Stimulated activated CD4-positive, alpha-beta T cell treated with anti-CD3 and anti-CD28 coated beads, Interleukin-2, amount 100 ng/mL, for 24 hours (primary cell): ENCODE measurements at regions not wholly inside any gene's neighbourhood (a gene's known extent, or its start where the extent isn't known, plus 50 kb on each side); places are given as distances from the start of the nearest gene placed in this dataset.
"Not testable (repeated sequence)": the region's sequence is repeated elsewhere in the genome, so short reads cannot be mapped to it uniquely, and the experiment has no call there.

Experiments
- DNase-seq, 2 donors: peaks; one replicate each; pipeline ENCODE4 v3.0.0-alpha.2; 2020

- no peak for DNase-seq
These were observed 128.1 kb upstream of the HPF1 start for GRCh38 chr4:169885893-169886292.

GRCh38 chr4:169881769-169882168 is 124.0 kb upstream of the HPF1 start:
- no peak for DNase-seq

GRCh38 chr4:169870507-169870906 is 112.8 kb upstream of the HPF1 start:
- DNase-seq = no peak

- DNase-seq = no peak
These were observed 111.7 kb upstream of the HPF1 start for GRCh38 chr4:169869490-169869889.

- DNase-seq = no peak
These were observed 103.8 kb upstream of the HPF1 start for GRCh38 chr4:169861593-169861992.

- DNase-seq = no peak
These were observed 101.8 kb upstream of the HPF1 start for GRCh38 chr4:169859366-169860216.

- DNase-seq = no peak
These were observed 96.3 kb upstream of the HPF1 start for GRCh38 chr4:169854090-169854489.

- no peak for DNase-seq
These were observed 94.7 kb upstream of the HPF1 start for GRCh38 chr4:169852481-169852880.

- no peak for DNase-seq
These were observed 94.0 kb upstream of the HPF1 start for GRCh38 chr4:169851750-169852149.

GRCh38 chr4:169849456-169849855 is 91.7 kb upstream of the HPF1 start:
- DNase-seq = no peak

GRCh38 chr4:169848018-169848417 is 90.3 kb upstream of the HPF1 start:
- DNase-seq = no peak

GRCh38 chr4:169847171-169847570 is 89.4 kb upstream of the HPF1 start:
- no peak for DNase-seq

- DNase-seq = no peak
These were observed 88.7 kb upstream of the HPF1 start for GRCh38 chr4:169846396-169846795.

- DNase-seq = no peak
These were observed 84.0 kb upstream of the HPF1 start for GRCh38 chr4:169841776-169842175.

- no peak for DNase-seq
These were observed 82.8 kb upstream of the HPF1 start for GRCh38 chr4:169840554-169840953.

GRCh38 chr4:169828329-169828728 is 70.6 kb upstream of the HPF1 start:
- not testable (repeated sequence) for DNase-seq

- no peak for DNase-seq
These were observed 69.0 kb upstream of the HPF1 start for GRCh38 chr4:169826634-169827187.

- DNase-seq = peak in 1 of 2 donors; percentile 9
These were observed 65.9 kb upstream of the HPF1 start for GRCh38 chr4:169823685-169824084.

- DNase-seq = no peak
These were observed 63.7 kb upstream of the HPF1 start for GRCh38 chr4:169821402-169821801.

- no peak for DNase-seq
These were observed 60.4 kb upstream of the HPF1 start for GRCh38 chr4:169818063-169818679.

GRCh38 chr4:169815606-169816005 is 57.9 kb upstream of the HPF1 start:
- DNase-seq = no peak

- no peak for DNase-seq
These were observed 53.7 kb upstream of the HPF1 start for GRCh38 chr4:169811476-169811875.

GRCh38 chr4:169810325-169811323 is 52.9 kb upstream of the HPF1 start:
- DNase-seq = no peak
